HEK293 (cell line): ENCODE measurements at regions not wholly inside any gene's neighbourhood (a gene's known extent, or its start where the extent isn't known, plus 50 kb on each side); places are given as distances from the start of the nearest gene placed in this dataset.

Source experiments
- ZNF426 ChIP-seq: fragments of 450-650 bp; formaldehyde crosslinking; IDR thresholded peaks from 2 replicates; pipeline ENCODE4 v1.5.1; 2017; ENCODE audit warnings: missing biosample characterization, missing genetic modification characterization, mild to moderate bottlenecking, inconsistent platforms, moderate library complexity
- ZSCAN23 ChIP-seq: fragments of 450-650 bp; formaldehyde crosslinking; IDR thresholded peaks from 2 replicates; pipeline ENCODE4 v1.5.1; 2016; ENCODE audit warnings: missing biosample characterization, missing genetic modification characterization

GRCh38 chr11:22512457-22512856, 113.2 kb downstream of the FANCF start:
- TF ChIP-seq ZNF426 (tag by site-specific recombination) (no peak), ZSCAN23 (tag by site-specific recombination) (no peak)
